CD4-positive, alpha-beta T cell treated with Interleukin-15 for 1 hour (primary cell): ENCODE measurements at regions not wholly inside any gene's neighbourhood (a gene's known extent, or its start where the extent isn't known, plus 50 kb on each side); places are given as distances from the start of the nearest gene placed in this dataset.
A peak's percentile ranks its signal among the peaks of the same experiment; 100 is the strongest.
"Not testable (repeated sequence)": the region's sequence is repeated elsewhere in the genome, so short reads cannot be mapped to it uniquely, and the experiment has no call there.

Experiments
- DNase-seq: peaks from one replicate; pipeline ENCODE4 v3.0.0-alpha.2; 2020

- DNase-seq = no peak
Observed at GRCh38 chr6:137305691-137306090, 86.5 kb upstream of the IFNGR1 start.

DNA sequence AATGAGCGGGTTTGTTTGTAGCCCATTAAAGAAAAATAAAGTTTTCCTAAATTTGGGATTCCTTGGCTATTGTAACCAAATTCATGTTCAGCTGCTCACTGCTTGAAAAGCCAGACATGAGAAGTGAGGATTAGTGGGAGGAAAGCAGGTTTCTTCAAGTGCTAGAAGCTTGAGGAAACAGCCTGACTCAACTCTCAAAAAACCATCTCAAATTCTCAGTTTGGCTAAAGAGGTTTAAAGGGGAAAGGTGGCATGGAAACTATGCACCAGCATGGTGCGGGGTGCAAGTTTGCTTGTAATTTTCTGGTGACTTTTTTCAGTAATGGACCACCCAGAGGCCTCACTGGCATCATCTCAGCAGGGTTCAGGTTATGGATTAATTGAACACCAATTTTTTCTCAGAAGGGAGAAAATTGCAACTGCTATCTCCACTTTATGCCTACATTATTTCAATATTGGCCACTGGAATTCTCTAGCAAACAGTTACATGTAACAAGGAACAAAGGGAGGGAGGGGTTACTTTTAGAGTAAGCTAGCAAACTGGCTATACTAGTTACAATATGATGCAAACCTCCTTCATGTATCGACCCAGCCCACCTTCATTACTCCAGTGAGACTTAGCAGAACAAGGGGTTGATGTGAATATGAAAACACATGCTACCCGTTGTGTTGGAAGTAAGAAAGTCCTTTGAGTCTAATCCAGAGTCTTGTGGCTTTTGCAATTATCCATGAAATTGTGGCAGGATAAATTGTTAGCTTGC is 85.0 kb upstream of the IFNGR1 start:
- DNase-seq = no peak

DNA sequence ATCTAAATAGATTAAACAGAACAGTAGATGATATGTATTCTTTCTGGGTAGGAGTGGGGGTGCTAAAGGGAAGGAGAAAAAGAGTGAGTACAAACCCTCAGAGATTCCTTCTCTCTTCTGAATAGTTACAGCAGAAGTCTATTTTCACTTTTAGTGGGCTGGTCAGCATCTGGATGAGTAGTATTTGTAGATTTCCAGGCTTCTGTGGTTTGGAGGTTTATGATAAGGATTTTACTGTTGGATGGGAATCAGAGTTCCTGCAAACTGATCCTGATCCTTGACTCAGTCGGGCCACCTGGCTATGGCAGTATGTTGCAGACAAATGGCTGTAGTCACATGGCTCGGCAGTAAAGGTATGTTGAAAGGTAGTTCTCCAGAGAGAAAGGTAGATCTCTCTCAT is 84.3 kb upstream of the IFNGR1 start:
- no peak for DNase-seq

GRCh38 chr6:137299681-137300080 is 80.5 kb upstream of the IFNGR1 start:
- no peak for DNase-seq

DNA sequence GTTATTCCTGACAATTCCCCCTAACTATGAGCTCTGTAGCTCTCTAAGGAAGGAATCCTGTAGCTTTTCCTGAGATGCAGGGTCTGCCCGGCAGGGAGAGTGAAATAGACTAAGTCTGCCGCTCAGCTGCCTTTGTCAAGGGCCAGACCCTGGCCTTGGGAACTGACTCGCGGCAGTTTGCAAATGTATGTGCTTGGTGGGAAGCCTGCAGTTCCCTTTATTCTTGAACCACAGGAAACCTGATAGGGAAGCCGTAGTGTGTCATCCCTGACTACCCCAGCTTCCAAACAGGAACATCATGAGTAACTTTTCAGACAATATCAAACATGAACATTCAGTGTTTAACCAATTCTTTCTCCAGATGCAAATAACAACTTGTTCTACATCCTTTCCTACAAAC is 78.7 kb upstream of the IFNGR1 start:
- DNase-seq = peak; percentile 20

- DNase-seq = not testable (repeated sequence)
Observed at GRCh38 chr6:137292326-137292725, 73.1 kb upstream of the IFNGR1 start.

GRCh38 chr6:137291441-137291840 is 72.3 kb upstream of the IFNGR1 start:
- peak; percentile 35 for DNase-seq

DNA sequence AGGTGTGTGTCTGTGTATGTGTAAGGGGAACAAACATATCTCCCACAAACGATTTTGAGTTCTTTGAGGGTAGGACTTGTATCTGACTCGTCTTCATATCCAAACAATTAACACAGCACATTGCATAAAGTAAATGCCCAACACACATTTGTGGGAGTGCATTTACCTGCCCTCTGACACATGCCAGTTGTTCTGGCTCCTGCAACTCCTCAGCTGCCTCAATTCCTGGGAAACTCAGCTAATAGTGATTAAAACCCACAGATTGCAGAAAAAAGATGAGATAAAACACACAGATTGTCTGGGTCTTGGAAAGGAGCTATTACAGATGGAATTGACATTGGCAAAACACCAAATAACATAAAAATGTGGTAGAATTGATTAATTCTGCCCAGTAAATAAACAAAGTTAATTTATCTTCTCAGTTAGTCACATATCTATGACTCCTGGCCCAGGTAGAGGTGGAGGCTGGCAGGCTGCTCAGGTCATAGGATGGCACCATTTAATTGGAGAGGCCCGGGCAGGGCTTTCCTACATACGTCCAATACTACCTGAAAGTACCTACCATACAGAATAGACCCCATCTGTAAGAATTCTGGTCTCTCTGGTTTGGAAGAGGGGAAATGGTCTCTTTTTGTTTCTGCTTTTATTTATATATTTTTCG is 71.5 kb upstream of the IFNGR1 start:
- DNase-seq = no peak

DNA sequence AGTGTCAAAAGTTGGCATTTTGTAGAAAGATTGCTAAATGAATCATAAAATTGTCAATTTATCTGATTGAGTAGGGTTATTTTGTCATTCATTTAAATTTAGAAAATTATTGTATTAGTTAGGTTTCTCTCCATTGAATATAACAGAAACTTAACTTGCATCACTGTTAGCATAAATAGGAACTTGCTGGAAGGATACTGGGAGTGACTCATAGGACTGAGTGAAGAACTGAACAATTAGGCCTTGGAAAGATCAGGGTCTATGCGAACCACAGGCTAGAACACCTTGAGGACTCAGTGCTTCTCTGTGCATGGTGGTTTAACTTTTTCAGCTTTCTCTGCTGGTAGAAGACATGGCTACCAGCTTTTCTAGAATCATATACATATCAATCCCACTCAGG is 67.7 kb upstream of the IFNGR1 start:
- no peak for DNase-seq

- no peak for DNase-seq
Observed at GRCh38 chr6:137286368-137286767, 67.2 kb upstream of the IFNGR1 start.

DNA sequence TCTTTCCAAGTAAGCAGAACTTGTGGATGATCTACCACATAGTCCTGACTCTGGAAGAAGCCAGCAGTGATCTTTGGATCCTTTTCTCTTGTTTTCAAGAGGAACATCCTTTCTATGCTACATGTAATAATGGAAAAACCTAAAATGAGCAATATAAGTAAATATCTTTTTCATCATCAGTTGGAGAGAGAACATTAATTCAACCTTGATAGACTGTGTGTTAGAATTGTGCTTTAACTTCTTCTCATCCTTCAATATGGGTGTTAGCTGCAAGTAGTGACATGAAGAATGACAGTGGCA is 65.6 kb upstream of the IFNGR1 start:
- no peak for DNase-seq

- no peak for DNase-seq
Observed at GRCh38 chr6:137283940-137284810, 65.0 kb upstream of the IFNGR1 start.

GRCh38 chr6:137283080-137283479 is 63.9 kb upstream of the IFNGR1 start:
- no peak for DNase-seq

DNA sequence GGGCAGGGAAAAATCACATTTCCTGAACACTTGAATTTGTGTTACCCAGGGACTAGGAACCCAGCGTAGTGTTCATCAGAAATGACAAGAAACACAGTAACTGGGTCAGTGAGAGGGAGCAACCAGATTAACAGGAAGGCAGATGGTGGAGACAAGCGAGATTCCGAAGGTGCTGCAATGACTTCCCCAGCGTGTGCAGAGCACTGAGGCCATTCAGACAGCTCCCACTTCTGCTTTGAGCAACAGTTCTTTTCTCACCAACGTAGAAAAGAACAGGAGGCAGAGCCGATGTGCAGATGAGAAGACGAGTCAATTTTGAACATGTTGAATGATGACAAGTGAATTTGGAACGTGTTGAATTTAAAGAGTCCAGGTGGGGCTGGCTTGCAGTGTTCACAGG is 63.1 kb upstream of the IFNGR1 start:
- peak; percentile 36 for DNase-seq

GRCh38 chr6:137279279-137279678 is 60.1 kb upstream of the IFNGR1 start:
- not testable (repeated sequence) for DNase-seq

DNA sequence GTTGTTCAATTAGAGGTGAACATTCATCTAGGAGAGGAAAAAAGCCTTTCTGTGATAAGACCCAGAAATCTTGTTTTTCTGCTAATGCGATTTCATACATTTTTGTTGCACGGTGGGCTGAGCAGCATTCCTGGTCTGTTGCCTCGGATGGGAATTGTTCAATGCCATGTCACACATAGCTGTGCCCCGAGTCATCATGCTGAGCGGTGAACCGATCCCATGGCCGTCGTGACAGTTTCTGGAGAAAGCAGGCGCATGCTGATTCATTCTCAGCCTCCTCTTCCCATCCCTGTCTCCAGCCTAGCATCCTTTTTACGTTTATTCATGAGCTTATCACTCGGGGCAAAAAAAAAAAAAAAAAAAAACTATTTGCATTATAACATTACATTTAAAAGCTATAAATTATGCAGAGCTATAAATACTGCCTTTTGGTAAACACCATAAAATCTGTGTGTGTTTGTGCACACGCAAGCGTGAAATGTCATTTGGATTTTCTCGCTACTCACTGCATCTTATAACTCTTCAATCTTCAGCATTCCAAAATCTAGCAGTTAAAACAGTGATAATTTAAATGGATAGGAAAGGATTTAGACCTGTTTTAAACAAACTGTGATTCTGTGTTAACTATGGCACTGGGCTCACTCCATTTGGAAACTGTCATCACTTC is 58.9 kb upstream of the IFNGR1 start:
- DNase-seq = no peak

DNA sequence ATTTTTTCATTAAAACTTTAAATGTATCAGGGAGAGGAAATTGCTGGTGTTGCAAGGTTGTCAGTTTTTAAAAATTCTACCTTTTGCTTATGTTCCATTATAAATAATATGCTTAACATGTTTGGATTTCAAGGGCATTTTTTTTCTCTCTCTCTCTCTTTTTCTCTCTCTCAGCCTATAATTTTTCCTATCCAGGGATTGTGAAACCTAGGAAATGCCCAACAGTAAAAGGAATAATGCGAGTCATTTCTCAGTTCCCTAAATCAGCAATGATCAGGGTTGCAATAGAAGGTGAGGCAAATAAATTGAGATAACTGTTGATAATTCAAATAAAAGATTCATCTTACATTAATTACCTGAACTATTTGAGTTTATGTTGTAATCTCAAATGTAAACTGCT is 53.2 kb upstream of the IFNGR1 start:
- DNase-seq = no peak

- no peak for DNase-seq
Observed at GRCh38 chr6:137271245-137272183, 52.3 kb upstream of the IFNGR1 start.

GRCh38 chr6:137269803-137270202 is 50.6 kb upstream of the IFNGR1 start:
- no peak for DNase-seq

GRCh38 chr6:137269347-137269746 is 50.2 kb upstream of the IFNGR1 start:
- DNase-seq = no peak
